Osteoblast (primary cell): ENCODE measurements at regions not wholly inside any gene's neighbourhood (a gene's known extent, or its start where the extent isn't known, plus 50 kb on each side); places are given as distances from the start of the nearest gene placed in this dataset.
A peak's percentile ranks its signal among the peaks of the same experiment; 100 is the strongest.

Experiments used
- DNase-seq: peaks from one replicate; pipeline ENCODE4 v3.0.0; 2011; ENCODE audit warnings: low spot score, mixed read lengths; ENCODE audit not compliant: insufficient read length; ENCODE audit errors: missing footprints
- H2AFZ ChIP-seq: 2 replicates; pipeline ENCODE4 v1.6.0; 2011; ENCODE audit warnings: mild to moderate bottlenecking, low read length
- H3K27ac ChIP-seq: 2 replicates; pipeline ENCODE4 v1.5.1; 2011; ENCODE audit warnings: mild to moderate bottlenecking, low read depth, low read length, moderate library complexity
- H3K27me3 ChIP-seq: 2 replicates; pipeline ENCODE4 v1.6.0; 2012; ENCODE audit warnings: mild to moderate bottlenecking, control low read depth, inconsistent platforms, low read length, moderate library complexity; ENCODE audit not compliant: insufficient read depth
- H3K36me3 ChIP-seq: 2 replicates; pipeline ENCODE4 v1.5.1; 2011; ENCODE audit warnings: mild to moderate bottlenecking, low read length, control low read depth, moderate library complexity; ENCODE audit not compliant: insufficient read depth
- H3K4me1 ChIP-seq: 2 replicates; pipeline ENCODE4 v1.5.1; 2011; ENCODE audit warnings: mild to moderate bottlenecking, low read length, control low read depth, moderate library complexity; ENCODE audit not compliant: insufficient read depth
- H3K4me2 ChIP-seq: 2 replicates; pipeline ENCODE4 v1.6.0; 2011; ENCODE audit warnings: mild to moderate bottlenecking, low read length; ENCODE audit not compliant: insufficient read depth
- H3K4me3 ChIP-seq: fragments of 200-600 bp; sonication (generic); 3 replicates; pipeline ENCODE4 v1.5.1; 2012; ENCODE audit warnings: mild to moderate bottlenecking, low read length, inconsistent platforms; ENCODE audit not compliant: insufficient read depth
- H3K79me2 ChIP-seq: 2 replicates; pipeline ENCODE4 v1.6.0; 2012; ENCODE audit warnings: mild to moderate bottlenecking, low read length, control low read depth, inconsistent platforms; ENCODE audit not compliant: insufficient read depth
- H3K9me3 ChIP-seq: 2 replicates; pipeline ENCODE4 v1.5.1; 2011; ENCODE audit warnings: low read depth, low read length, control low read depth
- H4K20me1 ChIP-seq: 2 replicates; pipeline ENCODE4 v1.6.0; 2012; ENCODE audit warnings: mild to moderate bottlenecking, low read length, control low read depth; ENCODE audit not compliant: insufficient read depth
- TF ChIP-seq, protein P1 (sequence below): IDR thresholded peaks from 2 replicates; pipeline ENCODE4 v1.5.1; 2011; ENCODE audit warnings: mild to moderate bottlenecking, low read depth, low read length, moderate library complexity; ENCODE audit errors: extremely low read depth

GRCh38 chr6:137690721-137691120 is 176.3 kb upstream of the TNFAIP3 start:
- no peak overlapping the region for H3K27ac ChIP-seq
- H2AFZ ChIP-seq: no peak overlapping the region
- no peaks in the 10 kb centered on the region for H4K20me1 ChIP-seq
- H3K36me3 ChIP-seq: no peaks in the 10 kb centered on the region
- no peaks in the 10 kb centered on the region for H3K9me3 ChIP-seq
- H3K4me2 ChIP-seq: no peak overlapping the region
- no peak for DNase-seq
- no peaks in the 10 kb centered on the region for H3K79me2 ChIP-seq
- no peak overlapping the region for H3K4me3 ChIP-seq
- H3K4me1 ChIP-seq: peaks cover 5% of the 10 kb centered on the region
- TF ChIP-seq, protein P1, sequence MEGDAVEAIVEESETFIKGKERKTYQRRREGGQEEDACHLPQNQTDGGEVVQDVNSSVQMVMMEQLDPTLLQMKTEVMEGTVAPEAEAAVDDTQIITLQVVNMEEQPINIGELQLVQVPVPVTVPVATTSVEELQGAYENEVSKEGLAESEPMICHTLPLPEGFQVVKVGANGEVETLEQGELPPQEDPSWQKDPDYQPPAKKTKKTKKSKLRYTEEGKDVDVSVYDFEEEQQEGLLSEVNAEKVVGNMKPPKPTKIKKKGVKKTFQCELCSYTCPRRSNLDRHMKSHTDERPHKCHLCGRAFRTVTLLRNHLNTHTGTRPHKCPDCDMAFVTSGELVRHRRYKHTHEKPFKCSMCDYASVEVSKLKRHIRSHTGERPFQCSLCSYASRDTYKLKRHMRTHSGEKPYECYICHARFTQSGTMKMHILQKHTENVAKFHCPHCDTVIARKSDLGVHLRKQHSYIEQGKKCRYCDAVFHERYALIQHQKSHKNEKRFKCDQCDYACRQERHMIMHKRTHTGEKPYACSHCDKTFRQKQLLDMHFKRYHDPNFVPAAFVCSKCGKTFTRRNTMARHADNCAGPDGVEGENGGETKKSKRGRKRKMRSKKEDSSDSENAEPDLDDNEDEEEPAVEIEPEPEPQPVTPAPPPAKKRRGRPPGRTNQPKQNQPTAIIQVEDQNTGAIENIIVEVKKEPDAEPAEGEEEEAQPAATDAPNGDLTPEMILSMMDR: no peak
- no peaks in the 10 kb centered on the region for H3K27me3 ChIP-seq

GRCh38 chr6:137692308-137692707 is 174.8 kb upstream of the TNFAIP3 start:
- no peak overlapping the region for H3K4me2 ChIP-seq
- H3K27me3 ChIP-seq: no peaks in the 10 kb centered on the region
- no peak for DNase-seq
- H3K36me3 ChIP-seq: no peaks in the 10 kb centered on the region
- H4K20me1 ChIP-seq: no peaks in the 10 kb centered on the region
- no peaks in the 10 kb centered on the region for H3K79me2 ChIP-seq
- H3K27ac ChIP-seq: no peak overlapping the region
- TF ChIP-seq, protein P1: no peak
- peaks cover 6% of the 10 kb centered on the region for H3K4me1 ChIP-seq
- H3K9me3 ChIP-seq: no peaks in the 10 kb centered on the region
- H3K4me3 ChIP-seq: no peak overlapping the region
- H2AFZ ChIP-seq: no peak overlapping the region

DNA sequence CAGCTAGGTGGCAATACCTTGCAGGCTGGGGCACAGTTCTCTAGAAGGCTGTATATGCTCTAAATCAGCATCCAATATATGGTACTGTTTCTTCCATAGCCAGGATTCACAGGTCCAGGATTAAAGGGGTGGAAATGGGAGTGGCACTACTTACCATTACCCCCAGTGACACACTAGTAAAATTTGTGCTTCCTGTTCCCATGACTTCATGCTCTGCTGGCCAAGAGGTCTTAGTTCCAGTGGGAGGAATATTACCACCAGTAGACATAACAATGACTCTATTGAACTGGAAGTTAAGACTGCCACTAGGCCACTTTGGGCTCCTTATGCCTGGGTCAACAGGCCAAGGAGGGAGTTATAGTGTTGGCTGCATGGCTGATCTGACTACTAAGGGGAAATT is 174.3 kb upstream of the TNFAIP3 start:
- Histone ChIP-seq H3K27me3 (no peaks in the 10 kb centered on the region), H4K20me1 (no peaks in the 10 kb centered on the region), H3K4me1 (peaks cover 11% of the 10 kb centered on the region), H3K36me3 (no peaks in the 10 kb centered on the region), H3K27ac (no peak overlapping the region), H2AFZ (no peak overlapping the region), H3K4me3 (no peak overlapping the region), H3K79me2 (no peaks in the 10 kb centered on the region), H3K9me3 (no peaks in the 10 kb centered on the region), H3K4me2 (no peak overlapping the region)
- DNase-seq: peak; percentile 60
- TF ChIP-seq, protein P1: no peak

GRCh38 chr6:137693711-137694110 is 173.3 kb upstream of the TNFAIP3 start:
- H3K79me2 ChIP-seq: no peaks in the 10 kb centered on the region
- no peak overlapping the region for H3K4me3 ChIP-seq
- H3K9me3 ChIP-seq: no peaks in the 10 kb centered on the region
- no peak overlapping the region for H3K27ac ChIP-seq
- H3K36me3 ChIP-seq: no peaks in the 10 kb centered on the region
- TF ChIP-seq, protein P1: no peak
- DNase-seq: no peak
- H3K4me2 ChIP-seq: no peak overlapping the region
- H3K4me1 ChIP-seq: peaks cover 14% of the 10 kb centered on the region
- no peaks in the 10 kb centered on the region for H4K20me1 ChIP-seq
- no peaks in the 10 kb centered on the region for H3K27me3 ChIP-seq
- no peak overlapping the region for H2AFZ ChIP-seq
